ENCODE measurements at regions not wholly inside any gene's neighbourhood (a gene's known extent, or its start where the extent isn't known, plus 50 kb on each side); places are given as distances from the start of the nearest gene placed in this dataset.

GRCh38 chr13:57837801-57838200 is 206.3 kb downstream of the PCDH17 start:
- H3K9me3 ChIP-seq (ENCODE audit: control insufficient read depth, insufficient read depth, low read depth, low read length) = no peaks in the 10 kb centered on the region
- no peak overlapping the region for H3K4me3 ChIP-seq (ENCODE audit: low read depth, low read length)
- H3K27ac ChIP-seq (ENCODE audit: low read depth, low read length) = no peak overlapping the region
- H3K36me3 ChIP-seq (ENCODE audit: control insufficient read depth, insufficient read depth, low read length) = no peaks in the 10 kb centered on the region
- no peaks in the 10 kb centered on the region for H3K27me3 ChIP-seq (ENCODE audit: control insufficient read depth, insufficient read depth, low read length)
- no peaks in the 10 kb centered on the region; the same call in 1 of the 2 replicates for H3K4me1 ChIP-seq (ENCODE audit: control insufficient read depth, insufficient read depth, low read length)
- no peak overlapping the region for H3K9ac ChIP-seq (ENCODE audit: low read length)

DNA sequence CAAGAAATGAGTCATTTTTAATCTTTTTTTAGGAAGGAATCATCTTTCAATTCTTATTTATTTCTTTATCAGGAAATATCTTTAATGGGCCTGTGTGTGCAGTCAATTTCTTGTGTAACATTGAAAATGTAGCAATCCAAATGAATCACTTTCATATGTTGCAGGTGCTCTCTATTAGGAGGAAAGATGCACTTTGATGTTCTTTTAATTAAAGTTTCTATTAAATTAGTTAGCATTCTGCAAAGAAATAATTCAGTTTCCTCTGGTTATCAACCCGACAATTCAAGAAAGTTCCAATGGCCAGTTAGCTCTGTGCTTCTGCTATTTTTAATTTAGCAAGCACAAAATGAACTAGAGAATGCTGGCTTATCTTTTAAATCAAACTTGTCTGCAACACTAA is 212.0 kb downstream of the PCDH17 start:
- Histone ChIP-seq H3K27me3 (ENCODE audit: control insufficient read depth, insufficient read depth, low read length) (no peaks in the 10 kb centered on the region), H3K9me3 (ENCODE audit: control insufficient read depth, insufficient read depth, low read depth, low read length) (peaks cover 21% of the 10 kb centered on the region), H3K36me3 (ENCODE audit: control insufficient read depth, insufficient read depth, low read length) (no peaks in the 10 kb centered on the region), H3K27ac (ENCODE audit: low read depth, low read length) (no peak overlapping the region), H3K4me1 (ENCODE audit: control insufficient read depth, insufficient read depth, low read length) (no peaks in the 10 kb centered on the region), H3K9ac (ENCODE audit: low read length) (no peak overlapping the region), H3K4me3 (ENCODE audit: low read depth, low read length) (no peak overlapping the region)

DNA sequence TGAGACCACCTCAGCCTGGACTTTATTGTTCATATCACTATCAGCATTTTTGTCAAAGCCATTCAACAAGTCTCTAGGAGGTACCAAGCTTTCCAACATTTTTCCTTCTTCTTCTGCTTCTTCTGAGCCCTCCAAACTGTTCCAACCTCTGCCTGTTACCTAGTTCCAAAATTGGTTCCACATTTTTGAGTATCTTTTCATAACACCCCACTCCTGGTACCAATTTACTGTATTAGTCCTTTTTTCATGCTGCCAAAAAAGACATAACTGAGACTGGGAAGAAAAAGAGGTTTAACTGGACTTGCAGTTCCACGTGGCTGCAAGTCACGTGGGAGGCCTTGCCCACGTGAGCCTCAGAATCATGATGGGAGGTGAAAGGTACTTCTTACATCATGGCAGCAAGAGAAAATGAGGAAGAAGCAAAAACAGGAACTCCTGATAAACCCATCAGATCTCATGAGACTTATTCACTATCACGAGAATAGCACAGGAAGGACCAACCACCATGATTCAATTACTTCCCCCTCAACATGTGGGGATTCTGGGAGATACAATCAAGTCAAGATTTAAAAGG is 215.1 kb downstream of the PCDH17 start:
- Histone ChIP-seq H3K9ac (ENCODE audit: low read length) (no peak overlapping the region), H3K27ac (ENCODE audit: low read depth, low read length) (no peak overlapping the region), H3K27me3 (ENCODE audit: control insufficient read depth, insufficient read depth, low read length) (no peaks in the 10 kb centered on the region), H3K4me3 (ENCODE audit: low read depth, low read length) (no peak overlapping the region), H3K9me3 (ENCODE audit: control insufficient read depth, insufficient read depth, low read depth, low read length) (peaks cover 21% of the 10 kb centered on the region), H3K36me3 (ENCODE audit: control insufficient read depth, insufficient read depth, low read length) (no peaks in the 10 kb centered on the region), H3K4me1 (ENCODE audit: control insufficient read depth, insufficient read depth, low read length) (no peaks in the 10 kb centered on the region)

- Histone ChIP-seq H3K9me3 (ENCODE audit: control insufficient read depth, insufficient read depth, low read depth, low read length) (no peaks in the 10 kb centered on the region), H3K4me3 (ENCODE audit: low read depth, low read length) (no peak overlapping the region), H3K9ac (ENCODE audit: low read length) (no peak overlapping the region), H3K27me3 (ENCODE audit: control insufficient read depth, insufficient read depth, low read length) (no peaks in the 10 kb centered on the region), H3K4me1 (ENCODE audit: control insufficient read depth, insufficient read depth, low read length) (no peaks in the 10 kb centered on the region; the same call in 1 of the 2 replicates), H3K27ac (ENCODE audit: low read depth, low read length) (no peak overlapping the region), H3K36me3 (ENCODE audit: control insufficient read depth, insufficient read depth, low read length) (no peaks in the 10 kb centered on the region)
Measured at GRCh38 chr13:57857945-57858344, 226.4 kb downstream of the PCDH17 start.

- no peaks in the 10 kb centered on the region; the same call in 1 of the 2 replicates for H3K4me1 ChIP-seq (ENCODE audit: control insufficient read depth, insufficient read depth, low read length)
- no peak overlapping the region for H3K9ac ChIP-seq (ENCODE audit: low read length)
- no peak overlapping the region for H3K4me3 ChIP-seq (ENCODE audit: low read depth, low read length)
- no peaks in the 10 kb centered on the region for H3K36me3 ChIP-seq (ENCODE audit: control insufficient read depth, insufficient read depth, low read length)
- H3K27ac ChIP-seq (ENCODE audit: low read depth, low read length) = no peak overlapping the region
- H3K27me3 ChIP-seq (ENCODE audit: control insufficient read depth, insufficient read depth, low read length) = no peaks in the 10 kb centered on the region
- H3K9me3 ChIP-seq (ENCODE audit: control insufficient read depth, insufficient read depth, low read depth, low read length) = no peaks in the 10 kb centered on the region
Measured at GRCh38 chr13:57858376-57858775, 226.8 kb downstream of the PCDH17 start.

GRCh38 chr13:57862879-57863278 is 231.3 kb downstream of the PCDH17 start:
- H3K36me3 ChIP-seq (ENCODE audit: control insufficient read depth, insufficient read depth, low read length) = no peaks in the 10 kb centered on the region
- no peaks in the 10 kb centered on the region for H3K27me3 ChIP-seq (ENCODE audit: control insufficient read depth, insufficient read depth, low read length)
- H3K27ac ChIP-seq (ENCODE audit: low read depth, low read length) = no peak overlapping the region
- H3K4me3 ChIP-seq (ENCODE audit: low read depth, low read length) = no peak overlapping the region
- no peaks in the 10 kb centered on the region; the same call in 1 of the 2 replicates for H3K4me1 ChIP-seq (ENCODE audit: control insufficient read depth, insufficient read depth, low read length)
- H3K9me3 ChIP-seq (ENCODE audit: control insufficient read depth, insufficient read depth, low read depth, low read length) = peaks cover 24% of the 10 kb centered on the region
- no peak overlapping the region for H3K9ac ChIP-seq (ENCODE audit: low read length)

DNA sequence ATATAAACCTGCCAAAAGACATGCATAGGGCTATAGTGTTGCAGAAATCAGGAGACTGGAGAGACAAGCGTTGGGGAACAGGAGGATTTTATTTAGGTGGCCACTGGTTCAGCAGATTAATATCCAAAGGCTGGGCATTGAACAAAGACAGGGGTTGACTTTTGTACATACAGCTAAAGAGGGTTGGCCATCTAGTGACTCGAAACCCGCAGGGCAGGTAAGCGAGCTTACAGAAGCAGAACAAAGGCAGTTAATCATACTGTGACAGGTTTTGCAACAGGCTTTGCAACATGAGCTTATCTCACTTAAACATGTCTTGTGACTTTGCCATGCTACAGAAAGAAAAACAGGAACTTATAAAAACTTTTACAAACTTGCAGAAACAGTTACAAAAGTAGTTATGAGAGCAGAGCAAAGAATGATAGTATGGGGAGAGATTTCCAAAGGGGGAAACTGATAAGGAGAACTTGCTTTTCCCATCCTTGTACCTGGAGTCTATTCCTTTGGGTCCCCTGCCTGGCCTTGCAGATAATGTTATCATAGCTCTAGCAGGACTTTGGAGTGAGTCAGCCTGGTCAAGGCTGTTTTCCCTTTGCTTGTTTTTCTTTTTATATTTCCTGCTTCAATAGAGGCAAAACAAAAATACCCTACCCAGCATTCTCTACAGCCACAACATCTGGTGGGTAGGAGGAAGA is 234.2 kb downstream of the PCDH17 start:
- no peak overlapping the region for H3K9ac ChIP-seq (ENCODE audit: low read length)
- peaks cover 29% of the 10 kb centered on the region for H3K9me3 ChIP-seq (ENCODE audit: control insufficient read depth, insufficient read depth, low read depth, low read length)
- H3K27ac ChIP-seq (ENCODE audit: low read depth, low read length) = no peak overlapping the region

GRCh38 chr13:57874530-57874929 is 243.0 kb downstream of the PCDH17 start:
- no peak overlapping the region for H3K4me3 ChIP-seq (ENCODE audit: low read depth, low read length)
- H3K4me1 ChIP-seq (ENCODE audit: control insufficient read depth, insufficient read depth, low read length) = no peaks in the 10 kb centered on the region
- H3K27me3 ChIP-seq (ENCODE audit: control insufficient read depth, insufficient read depth, low read length) = no peaks in the 10 kb centered on the region
- H3K27ac ChIP-seq (ENCODE audit: low read depth, low read length) = no peak overlapping the region
- H3K9me3 ChIP-seq (ENCODE audit: control insufficient read depth, insufficient read depth, low read depth, low read length) = no peaks in the 10 kb centered on the region
- no peak overlapping the region for H3K9ac ChIP-seq (ENCODE audit: low read length)
- H3K36me3 ChIP-seq (ENCODE audit: control insufficient read depth, insufficient read depth, low read length) = no peaks in the 10 kb centered on the region

More for the DNA sequence above, 234.2 kb downstream of the PCDH17 start:
- H3K36me3 ChIP-seq (ENCODE audit: control insufficient read depth, insufficient read depth, low read length) = no peaks in the 10 kb centered on the region
- no peaks in the 10 kb centered on the region for H3K4me1 ChIP-seq (ENCODE audit: control insufficient read depth, insufficient read depth, low read length)
- no peak overlapping the region for H3K4me3 ChIP-seq (ENCODE audit: low read depth, low read length)
- no peaks in the 10 kb centered on the region for H3K27me3 ChIP-seq (ENCODE audit: control insufficient read depth, insufficient read depth, low read length)

GRCh38 chr13:57877601-57878000 is 246.1 kb downstream of the PCDH17 start:
- Histone ChIP-seq H3K27ac (ENCODE audit: low read depth, low read length) (no peak overlapping the region), H3K36me3 (ENCODE audit: control insufficient read depth, insufficient read depth, low read length) (no peaks in the 10 kb centered on the region), H3K9ac (ENCODE audit: low read length) (no peak overlapping the region), H3K4me3 (ENCODE audit: low read depth, low read length) (no peak overlapping the region), H3K9me3 (ENCODE audit: control insufficient read depth, insufficient read depth, low read depth, low read length) (no peaks in the 10 kb centered on the region), H3K4me1 (ENCODE audit: control insufficient read depth, insufficient read depth, low read length) (no peaks in the 10 kb centered on the region), H3K27me3 (ENCODE audit: control insufficient read depth, insufficient read depth, low read length) (no peaks in the 10 kb centered on the region)

GRCh38 chr13:57878291-57878690 is 246.7 kb downstream of the PCDH17 start:
- Histone ChIP-seq H3K36me3 (ENCODE audit: control insufficient read depth, insufficient read depth, low read length) (no peaks in the 10 kb centered on the region), H3K4me1 (ENCODE audit: control insufficient read depth, insufficient read depth, low read length) (no peaks in the 10 kb centered on the region), H3K9me3 (ENCODE audit: control insufficient read depth, insufficient read depth, low read depth, low read length) (no peaks in the 10 kb centered on the region), H3K9ac (ENCODE audit: low read length) (no peak overlapping the region), H3K4me3 (ENCODE audit: low read depth, low read length) (no peak overlapping the region), H3K27ac (ENCODE audit: low read depth, low read length) (no peak overlapping the region), H3K27me3 (ENCODE audit: control insufficient read depth, insufficient read depth, low read length) (no peaks in the 10 kb centered on the region)

- no peaks in the 10 kb centered on the region for H3K4me1 ChIP-seq (ENCODE audit: control insufficient read depth, insufficient read depth, low read length)
- H3K27me3 ChIP-seq (ENCODE audit: control insufficient read depth, insufficient read depth, low read length) = no peaks in the 10 kb centered on the region
- H3K9me3 ChIP-seq (ENCODE audit: control insufficient read depth, insufficient read depth, low read depth, low read length) = no peaks in the 10 kb centered on the region
- no peak overlapping the region for H3K4me3 ChIP-seq (ENCODE audit: low read depth, low read length)
- no peaks in the 10 kb centered on the region for H3K36me3 ChIP-seq (ENCODE audit: control insufficient read depth, insufficient read depth, low read length)
- H3K27ac ChIP-seq (ENCODE audit: low read depth, low read length) = no peak overlapping the region
- no peak overlapping the region for H3K9ac ChIP-seq (ENCODE audit: low read length)
Measured at GRCh38 chr13:57897225-57897624, 265.7 kb downstream of the PCDH17 start.
